ENCODE measurements at regions not wholly inside any gene's neighbourhood (a gene's known extent, or its start where the extent isn't known, plus 50 kb on each side); places are given as distances from the start of the nearest gene placed in this dataset.
A peak's percentile ranks its signal among the peaks of the same experiment; 100 is the strongest.
"Not testable (repeated sequence)": the region's sequence is repeated elsewhere in the genome, so short reads cannot be mapped to it uniquely, and the experiment has no call there.

GRCh38 chr19:28367146-28367545 lies 845.8 kb downstream of the UQCRFS1 start:
- no peak for TF ChIP-seq CTCF (IDR thresholded peaks at IDR 0.05; ENCODE audit: low read depth, low read length)
- in situ Hi-C loops (cut with HindIII; ENCODE audit: low sequenced_read_pairs) = no loop called here
- no peak for DNase-seq (ENCODE audit: low read depth, low spot score)

GRCh38 chr19:28363254-28363653 lies 849.7 kb downstream of the UQCRFS1 start:
- DNase-seq (ENCODE audit: low read depth, low spot score) = no peak
- no peak for TF ChIP-seq CTCF (IDR thresholded peaks at IDR 0.05; ENCODE audit: low read depth, low read length)
- in situ Hi-C loops (cut with HindIII; ENCODE audit: low sequenced_read_pairs) = no loop called here
- H3K4me3 ChIP-seq (ENCODE audit: low read depth, low read length) = no peak overlapping the region

More at GRCh38 chr19:28367146-28367545, 845.8 kb downstream of the UQCRFS1 start:
- H3K4me3 ChIP-seq (ENCODE audit: low read depth, low read length) = no peak overlapping the region

GRCh38 chr19:28359431-28360414 lies 853.2 kb downstream of the UQCRFS1 start:
- in situ Hi-C loops (cut with HindIII; ENCODE audit: low sequenced_read_pairs) = no loop called here

GRCh38 chr19:28358633-28359032 lies 854.3 kb downstream of the UQCRFS1 start:
- in situ Hi-C loops (cut with HindIII; ENCODE audit: low sequenced_read_pairs) = no loop called here
- no peak for DNase-seq (ENCODE audit: low read depth, low spot score)
- no peak for TF ChIP-seq CTCF (IDR thresholded peaks at IDR 0.05; ENCODE audit: low read depth, low read length)
- H3K4me3 ChIP-seq (ENCODE audit: low read depth, low read length) = no peak overlapping the region

More at GRCh38 chr19:28359431-28360414, 853.2 kb downstream of the UQCRFS1 start:
- TF ChIP-seq CTCF (IDR thresholded peaks at IDR 0.05; ENCODE audit: low read depth, low read length) = no peak
- no peak for DNase-seq (ENCODE audit: low read depth, low spot score)
- H3K4me3 ChIP-seq (ENCODE audit: low read depth, low read length) = no peak overlapping the region

- in situ Hi-C loops (cut with HindIII; ENCODE audit: low sequenced_read_pairs) = no loop called here
- DNase-seq (ENCODE audit: low read depth, low spot score) = peak; percentile 1
- TF ChIP-seq CTCF (IDR thresholded peaks at IDR 0.05; ENCODE audit: low read depth, low read length) = no peak
- H3K4me3 ChIP-seq (ENCODE audit: low read depth, low read length) = no peak overlapping the region
These were observed 861.2 kb downstream of the UQCRFS1 start for GRCh38 chr19:28351761-28352160.

GRCh38 chr19:28351321-28351720 lies 861.6 kb downstream of the UQCRFS1 start:
- in situ Hi-C loops (cut with HindIII; ENCODE audit: low sequenced_read_pairs); DNase-seq (ENCODE audit: low read depth, low spot score); H3K4me3 ChIP-seq (ENCODE audit: low read depth, low read length): not testable (repeated sequence)

GRCh38 chr19:28350673-28351072 lies 862.3 kb downstream of the UQCRFS1 start:
- DNase-seq (ENCODE audit: low read depth, low spot score) = no peak
- no peak for TF ChIP-seq CTCF (IDR thresholded peaks at IDR 0.05; ENCODE audit: low read depth, low read length)
- H3K4me3 ChIP-seq (ENCODE audit: low read depth, low read length) = no peak overlapping the region
- in situ Hi-C loops (cut with HindIII; ENCODE audit: low sequenced_read_pairs) = no loop called here

All from astrocyte of the spinal cord (primary cell).